ENCODE measurements at regions not wholly inside any gene's neighbourhood (a gene's known extent, or its start where the extent isn't known, plus 50 kb on each side); places are given as distances from the start of the nearest gene placed in this dataset.
"Not testable (repeated sequence)": the region's sequence is repeated elsewhere in the genome, so short reads cannot be mapped to it uniquely, and the experiment has no call there.

GRCh38 chr12:13518034-13518433 is 321.5 kb downstream of the EMP1 start:
- not testable (repeated sequence) for DNase-seq (ENCODE audit: low read depth in 2 of 2, low spot score in 1 of 2)

GRCh38 chr12:13509740-13510139 is 313.2 kb downstream of the EMP1 start:
- no peak for DNase-seq (ENCODE audit: low read depth in 2 of 2, low spot score in 1 of 2)

GRCh38 chr12:13505636-13506035 is 309.1 kb downstream of the EMP1 start:
- DNase-seq (ENCODE audit: low read depth in 2 of 2, low spot score in 1 of 2) = no peak

- no peak for DNase-seq (ENCODE audit: low read depth in 2 of 2, low spot score in 1 of 2)
These were observed 308.7 kb downstream of the EMP1 start for GRCh38 chr12:13505224-13505623.

GRCh38 chr12:13504736-13505135 is 308.2 kb downstream of the EMP1 start:
- no peak for DNase-seq (ENCODE audit: low read depth in 2 of 2, low spot score in 1 of 2)

GRCh38 chr12:13504074-13504473 is 307.5 kb downstream of the EMP1 start:
- no peak for DNase-seq (ENCODE audit: low read depth in 2 of 2, low spot score in 1 of 2)

GRCh38 chr12:13503094-13503835 is 306.7 kb downstream of the EMP1 start:
- DNase-seq (ENCODE audit: low read depth in 2 of 2, low spot score in 1 of 2) = no peak

- no peak for DNase-seq (ENCODE audit: low read depth in 2 of 2, low spot score in 1 of 2)
These were observed 302.5 kb downstream of the EMP1 start for GRCh38 chr12:13499008-13499407.

GRCh38 chr12:13496111-13496510 is 299.6 kb downstream of the EMP1 start:
- DNase-seq (ENCODE audit: low read depth in 2 of 2, low spot score in 1 of 2) = no peak

- DNase-seq (ENCODE audit: low read depth in 2 of 2, low spot score in 1 of 2) = no peak
These were observed 292.7 kb downstream of the EMP1 start for GRCh38 chr12:13489246-13489645.

- DNase-seq (ENCODE audit: low read depth in 2 of 2, low spot score in 1 of 2) = no peak
These were observed 290.8 kb downstream of the EMP1 start for GRCh38 chr12:13487326-13487725.

GRCh38 chr12:13486794-13487193 is 290.3 kb downstream of the EMP1 start:
- no peak for DNase-seq (ENCODE audit: low read depth in 2 of 2, low spot score in 1 of 2)

GRCh38 chr12:13478650-13479181 is 282.2 kb downstream of the EMP1 start:
- DNase-seq (ENCODE audit: low read depth in 2 of 2, low spot score in 1 of 2) = no peak

- DNase-seq (ENCODE audit: low read depth in 2 of 2, low spot score in 1 of 2) = no peak
These were observed 277.9 kb downstream of the EMP1 start for GRCh38 chr12:13474381-13474780.

- DNase-seq (ENCODE audit: low read depth in 2 of 2, low spot score in 1 of 2) = no peak
These were observed 276.2 kb downstream of the EMP1 start for GRCh38 chr12:13472690-13473089.

- no peak for DNase-seq (ENCODE audit: low read depth in 2 of 2, low spot score in 1 of 2)
These were observed 274.9 kb downstream of the EMP1 start for GRCh38 chr12:13471471-13471870.

- DNase-seq (ENCODE audit: low read depth in 2 of 2, low spot score in 1 of 2) = no peak
These were observed 269.1 kb downstream of the EMP1 start for GRCh38 chr12:13465635-13466034.

GRCh38 chr12:13463189-13463588 is 266.7 kb downstream of the EMP1 start:
- DNase-seq (ENCODE audit: low read depth in 2 of 2, low spot score in 1 of 2) = no peak

- DNase-seq (ENCODE audit: low read depth in 2 of 2, low spot score in 1 of 2) = no peak
These were observed 265.9 kb downstream of the EMP1 start for GRCh38 chr12:13462450-13462849.

GRCh38 chr12:13455778-13456144 is 259.2 kb downstream of the EMP1 start:
- DNase-seq (ENCODE audit: low read depth in 2 of 2, low spot score in 1 of 2) = no peak

- DNase-seq (ENCODE audit: low read depth in 2 of 2, low spot score in 1 of 2) = no peak
These were observed 258.7 kb downstream of the EMP1 start for GRCh38 chr12:13454991-13455777.

- no peak for DNase-seq (ENCODE audit: low read depth in 2 of 2, low spot score in 1 of 2)
These were observed 256.5 kb downstream of the EMP1 start for GRCh38 chr12:13452955-13453570.

All from stimulated activated CD8-positive, alpha-beta memory T cell treated with anti-CD3 and anti-CD28 coated beads, Interleukin-4, amount 100 ng/mL, for 1 hour (primary cell).